SK-N-MC (cell line): ENCODE measurements at regions not wholly inside any gene's neighbourhood (a gene's known extent, or its start where the extent isn't known, plus 50 kb on each side); places are given as distances from the start of the nearest gene placed in this dataset.

Experiments
- EZH2 ChIP-seq: fragments of 200-600 bp; sonication (generic); IDR thresholded peaks from one replicate; pipeline ENCODE4 v1.6.1; 2017; ENCODE audit warnings: antibody characterized with exemption
- FOXP2 ChIP-seq: optimal IDR thresholded peaks from 2 replicates; pipeline ENCODE3; 2011; ENCODE audit warnings: mild to moderate bottlenecking, moderate library complexity; ENCODE audit not compliant: insufficient read depth; ENCODE audit errors: extremely low read length, control extremely low read depth
- POLR2AphosphoS5 ChIP-seq: IDR thresholded peaks from 2 replicates; pipeline ENCODE4 v1.6.1; 2012; ENCODE audit warnings: mild to moderate bottlenecking, low read depth, low read length, borderline replicate concordance

DNA sequence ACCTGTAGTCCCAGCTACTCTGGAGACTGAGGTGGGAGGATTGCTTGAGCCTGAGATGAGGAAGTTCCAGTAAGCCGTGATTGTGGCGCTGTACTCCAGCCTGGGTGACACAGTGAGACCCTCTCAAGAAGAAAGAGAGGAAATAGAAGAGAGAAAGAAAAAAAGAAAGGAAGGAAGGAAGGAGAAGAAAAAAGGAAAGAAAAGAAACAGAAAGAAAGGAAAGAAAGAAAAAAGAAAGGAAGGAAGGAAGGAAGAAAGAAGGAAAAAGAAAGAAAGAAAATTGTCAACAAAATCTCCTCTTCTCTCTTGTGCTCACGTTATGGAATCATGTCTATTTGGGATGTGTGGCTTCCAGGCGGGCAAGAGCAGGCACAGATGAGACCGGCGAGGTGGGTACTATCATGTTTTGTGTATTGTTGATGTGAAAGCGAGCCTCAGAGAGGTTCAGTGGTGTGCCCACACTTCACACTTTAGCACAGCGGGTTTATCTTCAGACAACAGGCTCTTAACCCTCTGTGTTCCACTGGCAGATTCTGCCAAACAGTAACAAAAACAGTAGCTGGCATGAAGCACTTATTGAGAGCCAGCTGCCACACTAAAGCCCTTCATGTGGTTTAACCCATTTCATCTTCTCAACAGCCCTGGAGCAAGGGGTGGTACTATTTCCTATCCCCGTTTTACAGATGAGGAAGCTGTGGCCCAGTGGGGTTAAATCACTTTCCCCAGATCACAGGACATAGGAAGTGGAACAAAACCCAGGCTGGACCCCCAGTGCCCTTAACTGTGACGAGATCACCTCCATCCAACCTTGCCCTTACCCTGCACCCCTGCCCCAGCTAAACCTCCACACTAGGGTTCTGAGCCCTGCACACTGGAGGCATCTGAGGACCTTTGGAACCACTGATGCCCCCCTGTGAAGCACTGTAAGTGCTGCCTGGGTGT is 94.7 kb upstream of the TARDBP start:
- TF ChIP-seq EZH2, result no peak
- no peak for TF ChIP-seq FOXP2
- no peak for TF ChIP-seq POLR2AphosphoS5
